DND-41 (cell line): ENCODE measurements at regions not wholly inside any gene's neighbourhood (a gene's known extent, or its start where the extent isn't known, plus 50 kb on each side); places are given as distances from the start of the nearest gene placed in this dataset.
"Not testable (repeated sequence)": the region's sequence is repeated elsewhere in the genome, so short reads cannot be mapped to it uniquely, and the experiment has no call there.

Experiments used
- ATAC-seq: fragments of 200-7000 bp; cut with Tn5 transposase; 3 replicates; pipeline ENCODE4 v1.9.1; 2021; ENCODE audit warnings: low read depth; ENCODE audit not compliant: insufficient read depth
- DNase-seq: peaks from one replicate; pipeline ENCODE4 v3.0.0-alpha.2; 2020
- H2AFZ ChIP-seq: 2 replicates; pipeline ENCODE4 v1.6.0; 2012; ENCODE audit warnings: low read depth, low read length
- H3K27ac ChIP-seq: 2 replicates; pipeline ENCODE4 v1.5.1; 2012; ENCODE audit warnings: low read length, inconsistent platforms
- H3K27me3 ChIP-seq: fragments of 200-600 bp; sonication (generic); 2 replicates; pipeline ENCODE4 v1.6.0; 2012; ENCODE audit warnings: low read length, mild to moderate bottlenecking, inconsistent platforms; ENCODE audit not compliant: insufficient read depth, poor library complexity
- H3K36me3 ChIP-seq: 2 replicates; pipeline ENCODE4 v1.5.1; 2012; ENCODE audit warnings: low read length, inconsistent platforms; ENCODE audit not compliant: insufficient read depth
- H3K4me1 ChIP-seq: 2 replicates; pipeline ENCODE4 v1.5.1; 2012; ENCODE audit warnings: mild to moderate bottlenecking, low read length; ENCODE audit not compliant: insufficient read depth
- H3K4me2 ChIP-seq: 2 replicates; pipeline ENCODE4 v1.6.0; 2012; ENCODE audit warnings: mild to moderate bottlenecking, moderate library complexity, low read length, inconsistent platforms; ENCODE audit not compliant: insufficient read depth
- H3K4me3 ChIP-seq, 2 experiments: fragments of 200-600 bp in 1 of 2; shearing (Covaris generic) in 1 of 2; 2 replicates each; pipeline ENCODE4 v1.5.1; 2012 to 2016; ENCODE audit warnings: inconsistent platforms in 2 of 2, low read length in 2 of 2, mild to moderate bottlenecking in 2 of 2, low read depth in 1 of 2, moderate library complexity in 1 of 2
- H3K79me2 ChIP-seq: 2 replicates; pipeline ENCODE4 v1.6.0; 2012; ENCODE audit warnings: low read length, inconsistent platforms; ENCODE audit not compliant: insufficient read depth
- H3K9ac ChIP-seq: 2 replicates; pipeline ENCODE4 v1.6.0; 2012; ENCODE audit warnings: low read depth, mild to moderate bottlenecking, inconsistent platforms, low read length, moderate library complexity
- H3K9me3 ChIP-seq: 2 replicates; pipeline ENCODE4 v1.5.1; 2012; ENCODE audit warnings: low read length, moderate library complexity, mild to moderate bottlenecking, inconsistent platforms; ENCODE audit not compliant: insufficient read depth, severe bottlenecking
- H4K20me1 ChIP-seq: 2 replicates; pipeline ENCODE4 v1.6.0; 2012; ENCODE audit warnings: low read length; ENCODE audit not compliant: insufficient read depth
- CTCF ChIP-seq: IDR thresholded peaks from 2 replicates; pipeline ENCODE4 v1.5.1; 2012; ENCODE audit warnings: borderline replicate concordance, low read length, moderate library complexity, mild to moderate bottlenecking; ENCODE audit not compliant: poor library complexity, severe bottlenecking; ENCODE audit errors: extremely low read depth
- EZH2 ChIP-seq: IDR thresholded peaks from 3 replicates; pipeline ENCODE4 v1.6.1; 2012; ENCODE audit warnings: borderline replicate concordance, low read depth, mild to moderate bottlenecking, moderate library complexity, low read length, inconsistent platforms; ENCODE audit not compliant: severe bottlenecking

DNA sequence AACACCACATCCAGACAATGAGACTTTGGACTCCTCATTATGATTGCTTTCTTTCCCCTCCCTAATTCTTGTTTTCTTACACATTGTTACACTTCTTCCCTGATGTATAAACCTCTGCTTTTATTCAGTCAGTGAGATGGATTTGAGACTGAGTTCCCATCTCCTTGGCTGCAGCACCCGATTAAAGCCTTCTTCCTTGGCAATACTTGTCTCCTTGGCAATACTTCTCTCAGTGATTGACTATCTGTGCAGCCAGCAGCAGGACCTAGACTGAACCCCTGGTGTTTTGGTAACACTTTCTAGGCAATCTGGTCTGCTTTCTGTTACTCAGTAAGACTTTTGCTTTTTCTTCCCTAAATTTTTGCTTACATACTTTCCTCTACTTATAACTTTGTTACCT lies 492.8 kb upstream of the SMC2 start:
- Histone ChIP-seq H3K4me1 (no peaks in the 10 kb centered on the region), H3K9me3 (no peaks in the 10 kb centered on the region), H3K79me2 (no peaks in the 10 kb centered on the region), H3K36me3 (no peaks in the 10 kb centered on the region), H3K4me2 (no peak overlapping the region), H3K27me3 (no peaks in the 10 kb centered on the region), H3K9ac (no peak overlapping the region), H2AFZ (no peak overlapping the region), H3K27ac (no peak overlapping the region), H4K20me1 (no peaks in the 10 kb centered on the region), H3K4me3 (no peak overlapping the region)
- no peak for TF ChIP-seq EZH2
- TF ChIP-seq CTCF: no peak
- DNase-seq (no peak), ATAC-seq (no peak)

- H3K27ac ChIP-seq, H3K4me2 ChIP-seq, H3K4me1 ChIP-seq, H3K36me3 ChIP-seq, H3K79me2 ChIP-seq, H4K20me1 ChIP-seq, H3K27me3 ChIP-seq, H3K9me3 ChIP-seq, H3K4me3 ChIP-seq, H2AFZ ChIP-seq, H3K9ac ChIP-seq, ATAC-seq, DNase-seq: not testable (repeated sequence)
These were observed 482.2 kb upstream of the SMC2 start for GRCh38 chr9:103611950-103612349.

- H3K4me3 ChIP-seq: no peak overlapping the region
- no peaks in the 10 kb centered on the region for H3K9me3 ChIP-seq
- H3K79me2 ChIP-seq: no peaks in the 10 kb centered on the region
- H3K4me1 ChIP-seq: no peaks in the 10 kb centered on the region
- H3K9ac ChIP-seq: no peak overlapping the region
- H2AFZ ChIP-seq: no peak overlapping the region
- H3K36me3 ChIP-seq: no peaks in the 10 kb centered on the region
- no peaks in the 10 kb centered on the region for H3K27me3 ChIP-seq
- no peak for TF ChIP-seq CTCF
- TF ChIP-seq EZH2: no peak
- no peak overlapping the region for H3K27ac ChIP-seq
- ATAC-seq (no peak), DNase-seq (no peak)
- no peaks in the 10 kb centered on the region for H4K20me1 ChIP-seq
- H3K4me2 ChIP-seq: no peak overlapping the region
These were observed 478.1 kb upstream of the SMC2 start for GRCh38 chr9:103615994-103616393.

DNA sequence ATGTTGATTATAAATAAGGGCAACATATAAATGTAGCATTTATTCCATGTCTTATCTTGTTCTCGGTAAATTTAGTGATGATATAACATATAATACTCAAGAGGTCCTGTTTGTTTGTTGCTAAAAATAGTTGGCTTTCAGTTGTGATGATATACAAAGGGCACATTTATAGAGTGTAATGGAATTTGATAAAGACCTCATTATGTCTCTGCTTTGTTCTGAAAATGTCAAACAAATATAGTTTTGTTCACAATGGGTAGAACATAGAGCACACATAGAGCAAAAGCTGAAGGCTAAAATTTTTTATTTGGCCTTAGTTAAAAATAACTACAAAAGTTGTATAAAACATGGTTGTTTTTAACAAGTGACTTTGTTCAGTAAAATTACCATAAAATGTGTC lies 477.1 kb upstream of the SMC2 start:
- Histone ChIP-seq H3K36me3 (no peaks in the 10 kb centered on the region), H3K4me3 (no peak overlapping the region)
- DNase-seq: no peak

More for the DNA sequence above, 477.1 kb upstream of the SMC2 start:
- H3K9ac ChIP-seq: no peak overlapping the region
- no peak for TF ChIP-seq CTCF
- H3K9me3 ChIP-seq: no peaks in the 10 kb centered on the region
- H3K79me2 ChIP-seq: no peaks in the 10 kb centered on the region
- H3K27ac ChIP-seq: no peak overlapping the region
- no peaks in the 10 kb centered on the region for H3K27me3 ChIP-seq
- H4K20me1 ChIP-seq: no peaks in the 10 kb centered on the region
- no peak for ATAC-seq
- no peaks in the 10 kb centered on the region for H3K4me1 ChIP-seq
- H3K4me2 ChIP-seq: no peak overlapping the region
- no peak overlapping the region for H2AFZ ChIP-seq
